ENCODE measurements at regions not wholly inside any gene's neighbourhood (a gene's known extent, or its start where the extent isn't known, plus 50 kb on each side); places are given as distances from the start of the nearest gene placed in this dataset.

DNA sequence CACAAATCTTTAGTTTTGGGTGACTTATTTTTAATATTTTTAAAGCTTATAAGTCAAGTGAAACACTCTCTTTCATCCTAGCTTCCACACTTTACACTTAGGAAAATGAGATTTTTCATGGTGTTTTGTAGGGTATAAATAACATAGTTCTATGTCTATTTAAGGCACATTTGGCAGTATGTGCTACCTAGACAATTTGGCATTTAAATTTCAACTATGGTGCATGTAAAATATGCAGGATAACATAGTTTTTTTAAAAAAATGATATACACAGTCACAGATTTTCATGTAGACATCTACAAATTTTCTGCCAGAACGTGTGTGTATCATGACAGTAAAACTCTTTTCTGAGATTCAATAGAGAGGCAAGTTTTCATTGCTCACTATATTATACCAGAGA lies 115.1 kb upstream of the MAP3K7 start:
- intact Hi-C loops (cut with micrococcal nuclease; ENCODE audit: unreplicated experiment) = loop anchor here (5.0 kb wide), 2 partner anchors 50 to 160 kb away; no protein-coding TSS in a partner anchor
- H3K4me3 ChIP-seq (ENCODE audit: low read depth, low read length) = no peak overlapping the region
- no TSS peak for BruUV-seq (replicated peaks)

DNA sequence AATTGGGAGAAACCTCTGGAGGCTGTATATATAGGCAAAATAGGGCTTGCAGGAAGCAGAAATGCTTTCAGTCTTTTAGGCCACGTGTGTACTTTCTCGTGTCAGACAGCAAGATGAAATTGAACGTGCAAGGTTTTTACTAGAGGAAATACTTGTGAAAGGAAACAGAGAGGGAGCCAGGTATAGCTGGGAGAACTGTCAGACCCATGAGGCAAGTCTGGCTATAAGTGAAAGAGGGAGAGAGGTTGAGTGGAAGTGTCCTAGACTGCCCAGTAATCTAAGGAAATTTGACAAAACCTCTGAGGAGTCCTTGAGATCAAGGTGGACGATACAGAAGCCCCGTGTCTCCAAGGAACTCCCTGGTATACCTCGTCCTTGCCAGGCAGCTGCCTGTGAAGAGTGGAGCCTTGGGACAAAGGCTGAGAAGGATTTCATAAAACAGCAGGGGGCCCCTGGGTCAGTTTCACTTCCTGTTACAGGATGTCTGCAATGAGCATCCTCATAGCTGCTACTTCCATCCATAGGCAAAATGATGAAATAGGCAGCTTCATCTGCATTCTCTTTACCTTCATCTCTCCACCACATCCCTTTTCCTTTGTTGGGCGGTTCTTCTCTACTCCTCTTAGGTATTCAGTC lies 114.4 kb upstream of the MAP3K7 start:
- H3K9me3 ChIP-seq = no peaks in the 10 kb centered on the region
- H3K4me3 Mint-ChIP-seq (ENCODE audit: unreplicated experiment) = no peak overlapping the region
- H3K27me3 ChIP-seq (replicated peaks; ENCODE audit: control insufficient read depth, insufficient read depth, low read length) = no peaks in the 10 kb centered on the region
- intact Hi-C loops (cut with micrococcal nuclease; ENCODE audit: unreplicated experiment) = loop anchor here (5.0 kb wide), 2 partner anchors 51 to 161 kb away; no protein-coding TSS in a partner anchor
- CTCF ChIA-PET = interaction anchor here (1.0 kb wide), 1 partner anchor 160 kb away, joined by 3 read pairs; no protein-coding TSS in a partner anchor
- no peak overlapping the region for H3K27ac Mint-ChIP-seq (ENCODE audit: unreplicated experiment)
- H3K9me3 Mint-ChIP-seq (ENCODE audit: unreplicated experiment) = no peaks in the 10 kb centered on the region
- TF ChIP-seq, protein P1, sequence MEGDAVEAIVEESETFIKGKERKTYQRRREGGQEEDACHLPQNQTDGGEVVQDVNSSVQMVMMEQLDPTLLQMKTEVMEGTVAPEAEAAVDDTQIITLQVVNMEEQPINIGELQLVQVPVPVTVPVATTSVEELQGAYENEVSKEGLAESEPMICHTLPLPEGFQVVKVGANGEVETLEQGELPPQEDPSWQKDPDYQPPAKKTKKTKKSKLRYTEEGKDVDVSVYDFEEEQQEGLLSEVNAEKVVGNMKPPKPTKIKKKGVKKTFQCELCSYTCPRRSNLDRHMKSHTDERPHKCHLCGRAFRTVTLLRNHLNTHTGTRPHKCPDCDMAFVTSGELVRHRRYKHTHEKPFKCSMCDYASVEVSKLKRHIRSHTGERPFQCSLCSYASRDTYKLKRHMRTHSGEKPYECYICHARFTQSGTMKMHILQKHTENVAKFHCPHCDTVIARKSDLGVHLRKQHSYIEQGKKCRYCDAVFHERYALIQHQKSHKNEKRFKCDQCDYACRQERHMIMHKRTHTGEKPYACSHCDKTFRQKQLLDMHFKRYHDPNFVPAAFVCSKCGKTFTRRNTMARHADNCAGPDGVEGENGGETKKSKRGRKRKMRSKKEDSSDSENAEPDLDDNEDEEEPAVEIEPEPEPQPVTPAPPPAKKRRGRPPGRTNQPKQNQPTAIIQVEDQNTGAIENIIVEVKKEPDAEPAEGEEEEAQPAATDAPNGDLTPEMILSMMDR (IDR thresholded peaks at IDR 0.05; ENCODE audit: insufficient read depth in 1 of 2, low read depth in 1 of 2, low read length in 1 of 2, severe bottlenecking in 1 of 2, unreplicated experiment in 1 of 2) = no peak
- BruUV-seq (replicated peaks) = no TSS peak
- no peaks in the 10 kb centered on the region for H3K4me1 ChIP-seq
- no peak overlapping the region for H3K4me3 ChIP-seq (ENCODE audit: low read depth, low read length)
- no peaks in the 10 kb centered on the region for H3K36me3 ChIP-seq (ENCODE audit: control insufficient read depth, insufficient read depth, low read length)
- peak in 1 of 2 experiments; percentile 23 for DNase-seq
- H3K4me1 Mint-ChIP-seq (ENCODE audit: low read depth, unreplicated experiment) = no peaks in the 10 kb centered on the region
- H3K36me3 Mint-ChIP-seq (ENCODE audit: insufficient read depth, unreplicated experiment) = no peaks in the 10 kb centered on the region
- H3K27me3 Mint-ChIP-seq (ENCODE audit: insufficient read depth, unreplicated experiment) = peaks cover 4% of the 10 kb centered on the region
- POLR2A ChIA-PET = no interaction called here

More for the DNA sequence above, 115.1 kb upstream of the MAP3K7 start:
- no peaks in the 10 kb centered on the region for H3K4me1 ChIP-seq
- H3K4me1 Mint-ChIP-seq (ENCODE audit: low read depth, unreplicated experiment) = no peaks in the 10 kb centered on the region
- no peak overlapping the region for H3K4me3 Mint-ChIP-seq (ENCODE audit: unreplicated experiment)
- H3K36me3 ChIP-seq (ENCODE audit: control insufficient read depth, insufficient read depth, low read length) = no peaks in the 10 kb centered on the region
- DNase-seq = no peak
- no peak overlapping the region for H3K27ac Mint-ChIP-seq (ENCODE audit: unreplicated experiment)
- no peaks in the 10 kb centered on the region for H3K9me3 ChIP-seq
- peaks cover 4% of the 10 kb centered on the region for H3K27me3 Mint-ChIP-seq (ENCODE audit: insufficient read depth, unreplicated experiment)
- TF ChIP-seq, protein P1 (IDR thresholded peaks at IDR 0.05; ENCODE audit: insufficient read depth in 1 of 2, low read depth in 1 of 2, low read length in 1 of 2, severe bottlenecking in 1 of 2, unreplicated experiment in 1 of 2) = no peak
- no peaks in the 10 kb centered on the region for H3K27me3 ChIP-seq (replicated peaks; ENCODE audit: control insufficient read depth, insufficient read depth, low read length)
- no peaks in the 10 kb centered on the region for H3K9me3 Mint-ChIP-seq (ENCODE audit: unreplicated experiment)
- CTCF ChIA-PET = interaction anchor here (1.0 kb wide), 1 partner anchor 159 kb away, joined by 3 read pairs; no protein-coding TSS in a partner anchor
- POLR2A ChIA-PET = no interaction called here
- H3K36me3 Mint-ChIP-seq (ENCODE audit: insufficient read depth, unreplicated experiment) = no peaks in the 10 kb centered on the region

- CTCF ChIA-PET = no interaction called here
- H3K4me3 Mint-ChIP-seq (ENCODE audit: unreplicated experiment) = no peak overlapping the region
- no TSS peak for BruUV-seq (replicated peaks)
- H3K4me1 ChIP-seq = no peaks in the 10 kb centered on the region
- H3K27me3 Mint-ChIP-seq (ENCODE audit: insufficient read depth, unreplicated experiment) = peaks cover 5% of the 10 kb centered on the region
- intact Hi-C loops (cut with micrococcal nuclease; ENCODE audit: unreplicated experiment) = no loop called here
- DNase-seq = no peak
- no peaks in the 10 kb centered on the region for H3K9me3 Mint-ChIP-seq (ENCODE audit: unreplicated experiment)
- H3K9me3 ChIP-seq = no peaks in the 10 kb centered on the region
- TF ChIP-seq, protein P1 (IDR thresholded peaks at IDR 0.05; ENCODE audit: insufficient read depth in 1 of 2, low read depth in 1 of 2, low read length in 1 of 2, severe bottlenecking in 1 of 2, unreplicated experiment in 1 of 2) = no peak
- H3K27me3 ChIP-seq (replicated peaks; ENCODE audit: control insufficient read depth, insufficient read depth, low read length) = no peaks in the 10 kb centered on the region
- H3K4me3 ChIP-seq (ENCODE audit: low read depth, low read length) = no peak overlapping the region
- H3K36me3 ChIP-seq (ENCODE audit: control insufficient read depth, insufficient read depth, low read length) = no peaks in the 10 kb centered on the region
- H3K27ac Mint-ChIP-seq (ENCODE audit: unreplicated experiment) = no peak overlapping the region
- H3K4me1 Mint-ChIP-seq (ENCODE audit: low read depth, unreplicated experiment) = no peaks in the 10 kb centered on the region
- POLR2A ChIA-PET = no interaction called here
- H3K36me3 Mint-ChIP-seq (ENCODE audit: insufficient read depth, unreplicated experiment) = no peaks in the 10 kb centered on the region
Observed at GRCh38 chr6:90695316-90695715, 108.4 kb upstream of the MAP3K7 start.

All from Caco-2 (cell line).